Activated CD8-positive, alpha-beta memory T cell treated with anti-CD3 and anti-CD28 coated beads for 36 hours (primary cell): ENCODE measurements at regions not wholly inside any gene's neighbourhood (a gene's known extent, or its start where the extent isn't known, plus 50 kb on each side); places are given as distances from the start of the nearest gene placed in this dataset.
"Not testable (repeated sequence)": the region's sequence is repeated elsewhere in the genome, so short reads cannot be mapped to it uniquely, and the experiment has no call there.

Experiments used
- CTCF ChIA-PET: fragments of 350-600 bp; sonication (Branson Sonifier 250); formaldehyde crosslinking; loops from one replicate; lab custom pipeline; 2021; ENCODE audit warnings: antibody characterized with exemption; lab: Charles Lee
- POLR2A ChIA-PET: fragments of 350-600 bp; sonication (Branson Sonifier 250); formaldehyde crosslinking; loops from one replicate; lab custom pipeline; 2021; ENCODE audit warnings: antibody characterized with exemption; lab: Charles Lee

- CTCF ChIA-PET, POLR2A ChIA-PET: not testable (repeated sequence)
Measured at GRCh38 chr1:2851918-2852317, 50.4 kb upstream of the TTC34 start.

DNA sequence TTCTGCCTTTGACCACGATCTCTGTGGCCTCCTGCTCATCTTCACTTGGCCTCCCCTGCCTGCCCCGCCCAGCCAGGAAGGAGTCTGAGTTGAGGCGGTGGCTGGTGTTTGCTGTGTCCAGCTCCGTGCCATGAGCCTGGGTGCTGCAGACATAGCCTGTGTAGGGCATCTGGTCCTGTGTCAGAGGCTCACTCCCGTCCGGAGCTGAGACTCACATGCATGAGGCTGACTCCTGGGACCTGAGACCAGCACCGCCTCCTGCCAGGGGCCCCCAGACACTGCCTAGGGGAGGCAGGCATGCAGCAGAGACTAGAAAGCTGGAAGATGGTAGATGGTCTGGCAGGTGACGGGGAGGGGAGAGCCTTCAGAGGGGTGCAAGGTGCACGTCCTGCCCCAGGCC lies 52.2 kb upstream of the TTC34 start:
- POLR2A ChIA-PET, result no interaction called here
- CTCF ChIA-PET, result no interaction called here

DNA sequence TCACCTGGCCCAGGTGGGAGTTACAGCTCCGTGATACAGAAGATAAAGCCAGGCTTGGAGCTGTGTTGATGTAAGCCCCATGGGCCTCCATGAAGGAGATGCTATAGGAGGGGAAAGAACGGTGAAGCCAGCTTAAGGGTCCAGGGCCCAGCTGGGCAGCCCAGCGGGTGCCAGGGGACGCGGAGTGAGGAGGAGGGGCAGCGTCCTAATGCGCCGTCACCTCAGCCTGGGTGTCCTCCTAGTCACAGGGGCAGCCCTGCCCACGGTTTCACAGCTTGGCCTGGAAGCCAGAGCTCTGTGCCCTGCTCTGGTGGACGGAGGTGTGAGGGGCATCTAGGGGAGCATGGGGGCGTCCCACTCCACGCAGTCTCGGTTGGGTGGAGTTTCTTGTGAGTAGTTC lies 52.7 kb upstream of the TTC34 start:
- ChIA-PET POLR2A (no interaction called here), CTCF (no interaction called here)

GRCh38 chr1:2854611-2855010 lies 53.1 kb upstream of the TTC34 start:
- ChIA-PET CTCF (no interaction called here), POLR2A (no interaction called here)

GRCh38 chr1:2855206-2856065 lies 53.9 kb upstream of the TTC34 start:
- ChIA-PET CTCF (no interaction called here), POLR2A (no interaction called here)

DNA sequence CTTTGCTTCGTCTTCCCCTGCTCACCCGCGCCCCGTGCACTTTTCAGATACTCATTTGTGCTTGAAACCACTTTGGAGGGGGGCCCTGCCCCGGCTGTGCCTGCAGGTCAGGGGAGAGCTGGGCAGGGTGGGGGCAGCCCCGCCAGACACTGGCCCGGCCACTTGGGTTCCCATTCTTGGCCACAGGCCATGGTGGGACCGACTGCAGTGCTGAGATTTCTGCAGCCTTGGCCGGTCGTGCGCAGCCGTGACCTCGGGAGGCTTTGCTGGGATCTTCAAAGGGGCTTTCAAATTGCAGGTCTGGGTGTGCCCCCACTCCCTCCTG lies 54.5 kb upstream of the TTC34 start:
- CTCF ChIA-PET, result no interaction called here
- POLR2A ChIA-PET, result no interaction called here

DNA sequence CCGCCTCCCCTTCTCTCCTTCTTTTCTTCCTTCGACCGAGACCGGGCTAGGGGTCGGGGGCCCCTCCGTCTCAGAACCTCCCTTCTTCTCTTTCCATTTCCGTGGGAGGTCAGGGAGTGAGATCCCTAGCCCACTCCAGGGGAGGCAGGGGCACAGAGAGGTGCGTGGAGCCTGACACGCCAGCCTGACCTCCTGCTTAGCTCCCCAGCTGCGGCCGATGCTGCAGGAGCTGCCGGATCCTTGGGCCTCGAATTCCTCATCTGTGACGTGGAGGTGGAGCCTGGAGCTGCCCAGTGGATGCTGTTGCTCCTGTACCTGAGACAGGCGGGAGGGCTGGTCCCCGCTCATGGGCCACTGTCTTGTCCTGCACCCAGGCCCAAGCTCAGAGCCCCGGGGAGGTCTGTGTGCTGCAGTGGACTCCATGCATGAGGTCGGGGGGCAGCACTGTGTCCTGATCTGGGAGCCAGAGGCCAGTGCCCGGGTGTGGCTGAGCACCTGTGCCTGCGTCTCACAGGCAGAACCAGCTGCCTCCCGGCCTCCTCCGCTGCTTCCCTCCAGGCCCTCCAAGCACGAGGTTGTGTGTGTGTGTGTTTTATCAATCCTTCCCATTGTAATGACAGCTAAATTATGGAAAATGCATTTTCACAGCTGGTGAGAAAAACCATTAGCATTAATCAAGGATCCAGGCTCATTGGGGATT lies 55.3 kb upstream of the TTC34 start:
- ChIA-PET CTCF (no interaction called here), POLR2A (no interaction called here)

DNA sequence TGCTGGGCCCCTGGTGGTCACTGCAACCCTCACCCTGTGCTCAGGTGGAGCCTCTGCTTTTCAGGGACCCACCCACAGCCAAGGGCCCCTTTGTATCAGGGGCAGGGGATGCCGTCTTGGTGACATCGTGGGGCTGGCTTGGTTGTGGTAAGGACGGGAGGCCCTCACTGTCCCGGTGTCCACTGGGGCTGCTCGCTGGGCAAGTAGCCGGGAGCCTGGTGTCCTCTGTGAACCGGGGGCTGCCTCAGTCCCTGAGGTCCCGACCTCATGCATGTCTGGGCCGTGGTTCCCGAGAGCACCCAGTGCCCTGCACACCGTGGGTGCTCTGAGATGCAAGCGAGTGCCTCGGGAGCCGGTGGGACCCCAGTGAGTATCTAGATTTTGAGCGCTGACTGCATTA lies 56.0 kb upstream of the TTC34 start:
- POLR2A ChIA-PET, result no interaction called here

GRCh38 chr1:2858676-2859075 lies 57.2 kb upstream of the TTC34 start:
- CTCF ChIA-PET, result no interaction called here
- POLR2A ChIA-PET, result no interaction called here

More for the DNA sequence above, 56.0 kb upstream of the TTC34 start:
- CTCF ChIA-PET, result no interaction called here

DNA sequence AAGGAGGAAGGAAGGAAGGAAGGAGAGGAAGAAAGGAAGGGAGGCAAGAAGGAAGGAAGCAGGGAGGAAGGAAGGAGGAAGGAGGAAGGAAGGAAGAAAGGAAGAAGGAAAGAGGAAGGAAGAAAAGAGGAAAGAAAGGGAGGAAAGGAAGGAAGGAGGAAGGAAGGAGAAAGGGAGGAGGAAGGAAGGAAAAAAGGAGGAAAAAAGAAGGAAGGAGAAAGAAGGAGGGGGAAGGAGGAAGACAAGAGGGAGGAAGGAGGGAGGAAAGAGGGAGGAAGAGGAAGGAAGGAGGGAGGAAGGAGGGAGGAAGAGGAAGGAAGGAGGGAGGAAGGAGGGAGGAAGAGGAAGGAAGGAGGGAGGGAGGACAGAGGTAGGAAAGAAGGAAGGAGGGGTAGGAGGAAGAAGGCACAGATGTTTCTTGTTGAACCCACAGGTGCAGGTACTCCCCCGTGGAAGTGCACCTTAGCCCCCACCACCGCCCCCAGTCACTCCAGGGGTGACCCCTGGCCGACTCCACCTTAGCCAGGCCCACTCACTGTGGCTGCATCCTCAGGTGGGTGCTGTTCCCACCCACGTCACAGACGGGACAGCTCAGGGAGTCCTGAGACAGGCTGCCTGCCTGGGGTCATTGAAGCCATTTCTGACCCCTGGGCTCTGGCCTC lies 57.9 kb upstream of the TTC34 start:
- ChIA-PET CTCF (no interaction called here), POLR2A (no interaction called here)

GRCh38 chr1:2859881-2860430 lies 58.5 kb upstream of the TTC34 start:
- CTCF ChIA-PET, result no interaction called here
- POLR2A ChIA-PET, result no interaction called here

- ChIA-PET POLR2A (no interaction called here), CTCF (no interaction called here)
Measured at GRCh38 chr1:2860476-2861142, 59.1 kb upstream of the TTC34 start.

DNA sequence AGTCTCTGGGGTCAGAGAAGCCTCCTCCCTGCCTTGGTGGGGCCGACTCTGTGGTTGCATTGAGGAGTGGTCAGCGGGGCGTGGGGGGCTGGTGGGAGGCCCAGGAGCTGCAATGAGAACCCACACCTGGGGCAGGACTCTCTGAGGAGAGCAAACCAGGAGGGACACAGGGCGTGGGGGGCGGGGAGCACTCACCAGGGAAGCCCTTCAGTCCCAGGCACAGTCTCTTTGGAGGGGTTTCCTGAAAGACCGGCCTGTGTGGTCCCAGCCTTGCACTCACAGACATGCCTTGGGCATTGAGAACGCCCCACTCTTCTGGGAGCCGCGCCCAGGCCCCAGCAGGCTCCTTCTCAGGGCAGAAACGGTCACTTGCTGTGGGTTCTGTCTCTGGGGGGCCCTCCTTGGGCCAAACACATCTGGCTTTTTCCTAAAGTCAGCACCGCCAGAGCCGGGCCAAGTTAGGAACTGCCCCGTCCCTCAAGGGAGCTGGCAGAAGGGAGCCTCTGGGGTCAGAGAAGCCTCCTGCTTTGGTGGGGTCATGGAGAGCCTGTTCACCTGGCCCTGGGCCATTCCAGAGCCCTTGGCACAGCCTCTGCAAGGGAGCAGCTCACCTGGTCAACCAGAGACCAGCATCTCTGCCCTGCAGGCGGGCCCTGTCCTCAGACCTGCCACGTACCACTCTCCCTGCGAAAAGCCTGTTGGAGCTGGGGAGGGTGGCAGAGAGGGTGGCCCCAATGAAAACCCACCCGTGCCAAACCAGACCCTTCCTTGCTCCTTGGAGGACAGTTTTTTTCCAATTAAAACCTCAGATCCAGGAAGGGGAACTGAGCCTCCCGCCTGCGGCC lies 59.9 kb upstream of the TTC34 start:
- ChIA-PET CTCF (no interaction called here), POLR2A (no interaction called here)

DNA sequence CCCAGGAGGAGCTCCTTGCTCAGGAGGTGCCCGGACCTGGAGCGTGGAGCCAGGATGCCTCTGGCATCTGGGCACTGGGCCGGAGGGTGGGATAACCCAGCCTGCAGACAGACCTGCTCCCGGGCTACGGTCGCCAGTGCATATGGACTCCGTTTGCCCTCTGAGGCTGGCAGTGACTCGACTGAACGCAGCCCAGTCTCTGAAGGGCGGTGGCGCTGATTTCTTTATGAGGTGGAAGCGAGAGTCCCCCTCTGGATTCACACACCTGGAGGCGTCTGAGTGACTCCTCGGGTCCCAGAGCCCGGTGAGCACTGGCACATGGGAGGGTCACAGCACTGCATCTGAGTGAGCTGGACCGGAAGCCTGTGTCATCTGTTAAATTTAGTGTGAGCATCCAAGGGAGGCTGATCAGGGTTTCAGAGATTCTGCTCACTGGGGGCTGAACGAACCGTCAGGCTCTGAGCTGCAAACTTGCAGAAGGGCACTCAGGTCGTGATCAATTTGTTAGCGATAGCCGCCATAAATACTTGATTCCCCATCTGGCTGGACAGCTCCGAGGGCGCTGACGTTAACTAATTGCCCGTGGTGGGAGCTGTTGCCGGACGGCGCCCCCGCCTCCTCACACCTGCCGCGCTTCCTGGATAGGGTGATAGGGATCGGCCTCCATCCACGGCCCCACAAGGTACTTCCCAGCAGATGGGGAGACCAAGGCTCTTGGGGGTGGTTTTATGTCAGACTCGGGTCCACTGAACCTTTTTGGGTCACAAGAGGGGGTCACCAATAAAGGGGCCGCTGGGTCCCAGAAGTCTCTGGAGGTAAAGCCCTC lies 60.7 kb upstream of the TTC34 start:
- ChIA-PET POLR2A (no interaction called here), CTCF (no interaction called here)

- ChIA-PET POLR2A (no interaction called here), CTCF (no interaction called here)
Measured at GRCh38 chr1:2862814-2863647, 61.5 kb upstream of the TTC34 start.

GRCh38 chr1:2863648-2863963 lies 62.1 kb upstream of the TTC34 start:
- ChIA-PET CTCF (no interaction called here), POLR2A (no interaction called here)

- ChIA-PET CTCF (no interaction called here), POLR2A (no interaction called here)
Measured at GRCh38 chr1:2864203-2864905, 62.9 kb upstream of the TTC34 start.
